GM11168 (cell line): ENCODE measurements at regions not wholly inside any gene's neighbourhood (a gene's known extent, or its start where the extent isn't known, plus 50 kb on each side); places are given as distances from the start of the nearest gene placed in this dataset.
"Not testable (repeated sequence)": the region's sequence is repeated elsewhere in the genome, so short reads cannot be mapped to it uniquely, and the experiment has no call there.

Source experiments
- in situ Hi-C: fragments of 300-500 bp; cut with MboI; formaldehyde crosslinking; loops from one replicate; pipeline ENCODE4 v1.12.0; 2022; ENCODE audit warnings: low sequenced_read_pairs; ENCODE audit not compliant: unreplicated experiment

DNA sequence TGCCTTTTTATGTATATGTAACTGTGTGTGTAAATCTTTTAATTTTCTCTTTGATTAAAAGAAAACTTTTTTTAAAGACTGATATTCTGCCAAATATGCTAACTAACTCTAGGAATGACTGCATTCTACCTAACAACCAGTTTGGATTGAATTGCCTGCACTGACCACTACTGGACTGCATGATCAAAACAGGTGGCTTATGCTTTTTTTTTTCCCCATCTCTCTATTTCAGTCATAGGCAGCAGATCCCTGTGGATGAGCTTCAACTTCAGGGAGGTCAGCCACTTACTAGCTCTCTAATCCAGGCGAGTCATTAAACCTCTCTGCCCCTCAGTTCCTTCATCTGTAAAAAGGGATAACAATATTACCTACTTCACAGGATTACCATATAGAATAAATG lies 138.6 kb upstream of the SERTAD2 start:
- in situ Hi-C loops, result no loop called here

DNA sequence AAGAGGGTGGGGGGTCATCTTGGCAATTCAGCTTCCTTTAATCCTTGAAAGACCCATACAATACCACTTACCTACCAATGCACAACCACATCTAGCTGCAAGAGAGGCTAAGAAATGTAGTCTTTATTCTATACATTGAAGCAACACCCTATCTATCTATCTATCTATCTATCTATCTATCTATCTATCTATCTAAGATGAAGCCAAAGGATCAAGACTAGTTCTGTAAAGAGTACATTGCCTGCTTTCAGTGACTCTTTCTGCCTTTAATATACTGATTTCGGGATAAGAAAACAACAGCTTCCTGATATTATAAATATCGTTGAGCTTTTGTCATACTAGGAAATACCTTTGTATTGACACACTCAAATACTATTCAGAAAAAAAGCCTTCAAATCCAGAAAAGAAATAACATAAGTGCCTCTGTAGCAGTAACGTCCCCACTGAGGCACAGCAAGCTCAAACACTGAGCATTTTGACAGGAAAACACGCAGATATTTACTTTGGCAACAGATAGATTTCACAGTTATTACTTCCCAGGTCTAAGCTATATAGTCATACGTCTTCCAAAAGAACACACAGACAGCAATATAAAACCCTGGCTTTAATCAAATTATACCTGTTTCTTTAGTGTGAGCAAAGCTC lies 139.4 kb upstream of the SERTAD2 start:
- in situ Hi-C loops, result no loop called here

DNA sequence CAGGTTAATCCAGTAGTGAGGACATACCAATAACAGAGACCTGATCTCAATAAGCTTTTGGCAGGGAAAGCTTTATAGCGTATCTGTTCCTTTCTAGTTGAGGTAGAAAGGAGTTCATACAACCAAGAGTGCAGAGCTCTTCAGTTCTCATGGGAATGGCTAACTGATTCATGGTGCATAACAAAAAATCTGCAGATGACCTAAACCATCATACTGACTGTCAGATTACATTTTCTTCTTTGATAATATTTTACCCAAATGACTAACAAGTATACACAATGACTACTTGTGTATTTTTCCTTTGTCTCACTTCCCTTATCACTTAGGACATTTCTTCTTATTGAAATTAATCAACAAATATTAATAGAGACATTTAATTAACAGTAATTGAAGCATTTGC lies 140.0 kb upstream of the SERTAD2 start:
- in situ Hi-C loops, result no loop called here

DNA sequence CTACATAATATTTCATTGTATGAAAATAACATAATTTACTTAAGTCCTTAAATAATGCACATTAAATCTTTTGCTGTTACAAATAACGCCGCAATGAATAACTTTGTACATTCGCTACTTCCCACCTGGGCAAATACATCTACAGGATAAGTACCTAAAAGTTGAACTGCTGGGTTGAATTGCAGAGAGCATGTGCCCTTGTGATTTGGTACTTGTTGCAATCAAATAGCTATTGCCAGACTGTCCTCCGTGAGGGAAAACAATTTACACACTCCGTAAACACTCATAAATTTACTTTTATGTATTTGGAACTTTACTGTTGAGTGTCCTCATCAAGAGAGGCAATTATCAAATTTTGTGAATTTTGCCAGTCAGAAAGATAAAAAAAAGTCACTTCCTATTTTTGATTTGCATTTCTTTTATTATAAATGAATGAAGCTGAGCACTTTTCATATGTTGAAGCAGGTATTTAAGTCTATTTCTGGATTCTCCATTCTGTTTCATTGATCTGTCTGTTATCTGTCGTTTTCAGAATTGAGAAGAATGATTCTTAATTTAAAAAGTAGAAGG lies 140.8 kb upstream of the SERTAD2 start:
- in situ Hi-C loops, result no loop called here

DNA sequence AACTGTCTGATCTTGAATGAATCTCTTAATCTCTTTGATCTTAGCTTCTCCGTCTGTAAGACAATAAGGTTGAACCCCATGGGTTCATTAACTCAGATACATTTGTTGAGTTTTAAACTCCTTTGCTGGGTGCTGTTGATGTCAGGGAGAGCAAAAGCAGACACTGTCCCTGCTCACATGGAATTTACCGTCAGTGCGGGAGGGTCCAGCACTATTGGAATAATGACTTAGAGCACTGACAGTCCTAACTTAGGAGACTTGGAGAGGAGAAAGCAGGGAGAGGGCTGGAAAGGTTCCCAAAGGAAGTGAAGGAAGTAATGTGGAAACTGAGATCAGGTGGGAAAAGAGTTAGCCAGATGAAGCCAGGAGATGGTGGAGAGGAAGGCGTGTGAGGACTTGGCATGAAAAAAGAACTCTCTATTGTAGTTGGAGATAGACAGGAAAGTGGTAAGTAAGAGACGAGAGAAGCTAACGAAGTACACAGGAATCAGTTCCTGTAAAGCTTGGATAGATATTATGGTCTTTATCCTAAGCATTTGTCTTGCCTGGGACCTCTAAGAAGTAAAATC lies 141.4 kb upstream of the SERTAD2 start:
- in situ Hi-C loops, result no loop called here

DNA sequence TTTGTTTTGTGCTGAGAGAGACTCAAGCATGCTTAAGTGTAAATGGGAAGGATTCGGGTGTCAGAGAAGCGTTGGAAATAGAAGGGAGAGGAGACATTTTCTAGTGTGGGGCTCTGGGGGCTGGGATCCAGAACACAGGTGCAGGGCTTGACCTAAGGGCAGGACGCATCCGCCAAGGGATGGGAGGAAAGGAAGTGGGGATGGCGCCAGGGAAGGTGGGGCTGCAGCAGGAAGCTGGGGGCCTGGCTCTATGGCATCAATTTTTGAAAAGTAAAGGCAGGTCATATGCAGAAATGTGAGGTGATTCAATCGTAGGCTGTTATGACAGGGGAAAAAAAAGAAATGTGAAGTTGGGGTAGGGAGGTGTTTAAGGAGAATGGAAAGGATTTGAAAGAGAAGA lies 143.2 kb upstream of the SERTAD2 start:
- in situ Hi-C loops, result no loop called here

DNA sequence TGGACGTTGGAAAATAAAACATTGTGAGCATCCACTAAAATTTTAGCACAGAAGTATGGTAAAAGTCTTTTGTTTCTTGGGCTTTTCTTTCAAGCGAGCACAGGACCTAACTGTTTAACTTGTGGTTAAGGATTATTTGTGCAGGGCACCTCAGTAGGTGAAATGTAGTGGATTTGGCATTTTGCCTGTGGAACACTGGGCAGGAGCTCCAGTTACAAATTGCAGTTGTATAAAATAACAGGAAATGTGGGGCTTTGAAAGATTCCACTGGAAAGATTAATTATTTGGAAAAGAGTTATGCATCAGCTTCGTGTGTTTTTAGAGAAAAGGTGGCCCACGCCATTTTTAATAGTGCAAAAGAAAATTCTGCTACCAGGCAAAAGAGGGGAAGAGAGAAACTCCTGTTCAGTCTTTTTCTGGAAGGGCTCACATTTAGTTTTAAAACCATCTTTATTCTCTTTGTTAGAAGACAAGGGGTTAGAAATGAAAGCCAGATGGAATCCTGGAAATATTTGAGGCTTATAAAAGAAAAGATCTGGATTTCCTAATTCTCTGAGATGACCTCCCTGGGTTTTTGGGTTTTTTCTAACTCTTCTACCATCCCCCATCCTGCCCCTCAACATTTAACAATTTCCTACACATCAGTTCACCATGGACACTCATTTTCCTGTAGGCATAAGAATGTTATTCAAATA lies 144.3 kb upstream of the SERTAD2 start:
- in situ Hi-C loops, result no loop called here

DNA sequence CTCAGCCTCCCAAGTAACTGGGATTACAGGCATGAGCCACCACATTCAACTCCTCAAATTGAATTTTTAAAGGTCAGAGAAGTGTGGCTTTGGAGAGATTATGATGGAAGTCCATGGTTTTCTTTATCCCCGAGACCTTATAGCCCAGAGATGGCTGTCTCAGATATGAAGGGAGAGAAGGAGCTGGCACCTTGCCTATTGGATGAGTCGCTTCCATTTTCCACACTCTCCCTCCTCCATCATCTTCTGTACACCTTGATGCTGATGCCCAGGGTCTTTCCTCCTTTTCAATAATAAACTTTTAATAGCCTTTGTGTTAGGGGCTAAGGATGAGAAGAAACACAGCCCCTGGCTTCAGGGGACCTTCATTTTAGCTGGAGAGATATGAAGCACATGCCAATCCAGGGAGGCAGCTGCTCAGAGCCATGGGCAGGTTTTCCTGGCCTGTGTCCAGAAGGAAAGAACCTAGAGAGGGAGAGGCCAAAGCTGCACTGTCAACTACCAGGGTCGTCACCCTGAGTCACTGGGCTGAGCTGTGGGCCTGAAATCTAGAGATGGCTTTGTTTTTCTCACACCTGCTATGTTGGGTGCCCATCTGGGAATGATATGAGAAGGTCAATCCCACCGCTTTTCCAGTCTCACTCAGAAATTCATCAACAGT lies 146.0 kb upstream of the SERTAD2 start:
- in situ Hi-C loops, result no loop called here

DNA sequence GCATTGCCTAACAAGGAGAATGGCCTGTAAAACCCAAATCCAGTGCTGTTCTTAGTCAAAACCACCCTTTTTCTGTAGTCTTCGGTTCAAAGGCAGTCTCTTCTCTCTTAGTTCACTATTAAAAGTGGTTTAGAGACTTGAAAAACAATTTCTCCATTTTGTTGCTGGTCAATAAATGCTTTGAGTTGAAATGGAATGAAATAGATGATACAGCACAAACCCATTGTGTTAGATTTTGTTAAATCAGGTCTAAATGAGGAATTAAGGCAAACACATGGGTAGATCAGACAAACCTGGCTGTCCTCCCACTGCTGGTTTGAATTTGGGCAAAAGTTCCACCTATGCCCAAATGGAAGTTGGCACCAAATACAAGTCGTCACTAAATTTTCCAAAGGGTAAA lies 150.1 kb upstream of the SERTAD2 start:
- in situ Hi-C loops, result no loop called here

DNA sequence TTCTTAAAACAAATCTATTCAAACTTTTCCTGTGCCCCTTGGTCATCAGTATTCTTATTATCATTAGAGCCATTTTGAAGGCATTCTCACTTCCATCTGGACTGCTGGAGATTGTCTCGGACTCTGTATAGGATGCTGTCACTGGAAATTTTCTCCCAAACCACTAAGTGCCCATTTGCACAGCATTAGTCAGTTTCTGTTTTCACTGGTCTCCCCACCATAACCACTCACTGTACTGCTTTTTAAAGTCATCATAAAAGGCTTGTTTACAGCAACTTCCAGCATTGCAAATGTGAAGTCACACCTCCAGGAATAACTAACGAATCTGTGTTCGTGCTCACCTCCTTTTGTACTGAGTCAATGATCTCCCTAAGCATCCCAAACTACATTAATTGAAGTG lies 150.9 kb upstream of the SERTAD2 start:
- in situ Hi-C loops, result no loop called here

DNA sequence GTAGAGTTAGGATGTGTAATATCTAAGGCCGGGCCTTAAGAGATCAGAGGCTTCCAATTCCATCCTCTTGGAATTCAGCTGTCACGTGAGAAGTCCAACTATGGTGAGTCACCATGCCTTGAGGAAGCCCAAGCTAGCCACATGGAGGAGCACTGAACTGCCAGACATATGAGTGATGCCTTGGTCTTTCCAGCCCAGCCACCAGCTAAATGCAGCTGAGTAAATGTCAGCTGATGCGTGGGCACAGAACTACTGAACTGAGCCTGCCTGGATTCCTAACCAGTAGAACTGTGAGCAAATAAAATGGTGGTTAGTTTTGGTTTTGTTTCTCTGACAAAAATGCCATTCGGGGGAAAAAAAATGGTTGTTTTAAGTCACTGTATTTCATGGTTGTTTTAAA lies 153.7 kb upstream of the SERTAD2 start:
- in situ Hi-C loops, result no loop called here

DNA sequence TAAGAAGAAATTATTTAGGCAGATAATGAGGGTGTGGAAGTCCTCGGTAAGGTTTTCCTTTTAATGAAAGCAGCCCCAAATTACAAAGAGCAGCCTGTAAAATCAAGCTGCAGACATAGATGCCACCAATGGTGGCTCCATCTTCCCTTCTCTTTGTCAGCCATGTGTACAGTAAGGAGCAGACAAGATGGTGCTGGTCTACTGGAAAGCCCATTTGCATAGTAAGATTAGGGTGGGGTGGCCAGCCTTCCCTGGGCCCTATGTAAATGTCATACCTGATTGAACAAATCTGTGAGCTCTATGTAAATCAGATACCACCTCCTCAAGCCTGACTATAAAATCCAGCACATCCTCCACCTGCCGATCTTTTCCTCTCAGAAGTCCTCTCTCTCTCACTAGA lies 154.4 kb upstream of the SERTAD2 start:
- in situ Hi-C loops, result no loop called here

DNA sequence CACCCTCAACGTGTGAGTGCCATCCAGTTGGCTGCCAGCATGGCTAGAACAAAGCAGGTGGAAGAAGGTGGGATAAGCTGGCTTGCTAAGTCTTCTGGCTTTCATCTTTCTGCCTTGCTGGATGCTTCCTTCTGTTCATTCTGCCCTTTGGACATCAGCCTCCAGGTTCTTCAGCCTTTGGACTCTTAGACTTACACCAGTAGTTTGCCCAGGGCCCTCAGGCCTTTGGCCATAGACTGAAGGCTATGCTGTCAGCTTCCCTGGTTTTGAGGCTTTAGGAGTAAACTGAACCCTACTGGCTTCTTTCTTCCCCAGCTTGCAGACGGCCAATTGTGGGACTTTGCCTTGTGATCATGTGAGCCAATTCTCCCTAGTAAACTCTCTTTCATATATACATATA lies 155.0 kb upstream of the SERTAD2 start:
- in situ Hi-C loops, result no loop called here

DNA sequence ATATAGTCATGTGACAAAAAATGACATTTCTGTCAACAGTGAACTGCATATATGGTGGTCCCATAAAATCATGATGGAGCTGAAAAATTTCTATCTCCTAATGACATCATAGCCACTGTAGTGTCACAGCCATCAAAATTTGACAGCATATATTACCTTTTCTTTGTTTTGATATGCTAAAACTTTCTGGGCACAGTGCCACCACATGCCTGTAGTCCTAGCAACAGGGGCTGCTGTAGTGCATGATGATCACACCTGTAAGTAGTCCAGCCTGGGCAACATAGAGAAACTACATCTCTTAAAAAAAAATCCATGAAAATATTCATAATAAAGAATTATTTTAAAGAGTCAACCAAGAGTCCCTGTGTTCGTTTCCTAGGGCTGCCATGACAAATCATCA lies 155.5 kb upstream of the SERTAD2 start:
- in situ Hi-C loops, result no loop called here

DNA sequence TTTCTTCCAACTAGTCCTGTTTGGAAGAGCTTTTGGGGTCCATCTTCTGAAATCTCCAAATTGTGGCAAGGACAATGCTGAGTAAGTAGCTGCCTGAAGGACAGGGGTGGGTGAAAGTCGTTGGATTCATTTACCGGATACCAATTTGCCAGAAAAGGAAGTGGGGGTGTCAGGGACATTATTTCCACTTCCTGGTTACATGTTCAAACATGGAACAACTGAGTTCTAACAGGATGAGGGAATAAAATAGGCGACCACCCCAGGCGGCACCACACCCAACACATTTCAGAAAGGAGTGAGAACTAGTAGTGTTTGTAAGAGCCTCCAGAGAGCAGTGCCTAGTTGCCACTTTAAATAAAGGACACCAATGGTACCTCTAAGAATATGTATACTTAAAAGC lies 158.6 kb upstream of the SERTAD2 start:
- in situ Hi-C loops, result no loop called here

DNA sequence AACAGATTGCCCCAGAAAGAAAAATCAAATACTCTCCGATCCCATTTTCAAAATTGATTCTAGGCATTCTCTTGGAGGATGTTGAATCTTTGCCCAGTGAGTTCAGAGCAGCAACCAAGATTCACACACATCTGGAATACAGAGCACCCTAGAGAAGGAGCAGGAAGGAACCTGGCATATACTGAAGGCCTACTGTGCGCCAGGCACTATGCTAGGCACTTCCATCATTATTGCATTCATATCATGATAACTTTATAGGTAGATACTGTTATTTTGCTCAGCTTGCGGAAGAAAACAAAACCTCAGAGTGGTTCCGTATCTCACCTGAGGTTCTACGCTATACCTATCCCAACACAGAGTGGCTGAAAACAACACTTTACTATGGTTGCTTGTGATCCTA lies 160.3 kb upstream of the SERTAD2 start:
- in situ Hi-C loops, result no loop called here

DNA sequence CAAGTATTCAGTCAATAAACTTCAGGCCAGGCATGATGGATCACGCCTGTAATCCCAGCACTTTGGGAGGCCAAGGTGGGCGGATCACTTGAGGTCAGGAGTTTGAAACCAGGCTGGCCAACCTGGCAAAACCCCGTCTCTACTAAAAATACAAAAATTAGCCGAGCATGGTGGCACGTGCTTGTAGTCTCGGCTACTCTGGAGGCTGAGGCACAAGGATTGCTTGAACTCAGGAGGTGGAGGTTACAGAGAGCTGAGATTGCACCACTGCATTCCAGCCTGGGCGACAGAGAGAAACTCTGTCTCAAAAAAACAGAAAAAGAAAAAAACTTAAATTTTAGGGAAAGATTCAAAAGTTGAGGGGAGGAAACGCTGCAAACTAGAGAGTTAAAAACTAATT lies 162.8 kb upstream of the SERTAD2 start:
- in situ Hi-C loops, result not testable (repeated sequence)

DNA sequence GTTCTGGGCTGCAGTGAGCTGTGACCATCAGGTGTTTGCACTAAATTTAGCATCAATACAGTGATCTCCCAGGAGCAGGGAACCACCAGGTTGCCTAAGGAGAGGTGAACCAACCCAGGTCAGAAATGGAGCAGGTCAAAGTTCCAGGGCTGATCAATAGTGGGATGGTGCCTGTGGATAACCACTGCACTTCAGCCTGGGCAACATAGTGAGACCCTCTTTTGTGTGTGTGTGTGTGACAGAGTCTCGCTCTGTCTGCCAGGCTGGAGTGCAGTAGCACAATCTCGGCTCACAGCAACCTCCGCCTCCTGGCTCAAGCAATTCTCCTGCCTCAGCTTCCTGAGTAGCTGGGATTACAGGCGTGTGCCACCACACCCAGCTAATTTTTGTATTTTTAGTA lies 163.7 kb upstream of the SERTAD2 start:
- in situ Hi-C loops, result no loop called here

DNA sequence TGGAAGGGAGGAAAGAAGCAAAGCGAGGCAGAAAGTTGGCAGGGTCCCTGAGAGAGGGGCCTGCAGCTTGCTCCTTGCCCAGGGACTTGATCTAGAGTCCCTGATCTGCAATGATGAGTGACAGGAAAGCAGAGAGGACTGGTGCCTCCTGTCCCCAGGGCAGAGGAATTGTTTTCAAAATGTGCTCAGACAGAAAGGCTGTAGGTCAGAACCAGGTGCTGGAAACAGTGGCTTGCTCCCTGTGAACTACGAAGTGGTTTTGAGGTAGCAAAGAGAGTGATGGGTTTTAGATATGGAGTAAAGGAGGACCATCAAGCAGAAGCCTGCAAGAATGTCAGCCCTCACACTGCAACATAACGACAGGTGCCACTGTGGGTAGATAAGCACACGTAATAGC lies 164.9 kb upstream of the SERTAD2 start:
- in situ Hi-C loops, result no loop called here

DNA sequence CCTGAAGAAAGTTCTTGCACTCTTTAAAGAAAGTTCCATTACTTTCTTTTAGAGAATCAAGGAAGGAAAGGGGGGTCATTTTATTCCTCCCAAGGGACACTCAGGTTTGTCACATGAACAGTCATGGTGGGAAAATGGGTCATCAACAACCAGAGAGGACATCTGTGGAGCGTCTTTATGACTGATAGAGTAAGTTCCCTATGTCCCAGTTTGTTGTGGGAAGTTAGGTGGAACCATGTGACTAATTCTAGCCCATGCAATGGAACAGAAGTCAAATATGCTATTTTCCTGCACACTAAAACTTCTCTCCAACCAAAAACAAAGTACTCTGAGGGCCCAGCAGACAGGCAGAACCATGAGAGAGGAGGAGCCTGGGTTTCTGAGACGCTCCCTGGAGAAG lies 165.6 kb upstream of the SERTAD2 start:
- in situ Hi-C loops, result no loop called here
